SK-N-SH (cell line): ENCODE measurements at regions not wholly inside any gene's neighbourhood (a gene's known extent, or its start where the extent isn't known, plus 50 kb on each side); places are given as distances from the start of the nearest gene placed in this dataset.

Experiments
- CTCF ChIA-PET: fragments of 300-600, 350-600 bp; formaldehyde crosslinking; extraction: SDS; loops from one replicate; lab custom pipeline; 2021; lab: Yijun Ruan, JAX
- POLR2A ChIA-PET: fragments of 350-600 bp; sonication (Branson Sonifier 250); formaldehyde crosslinking; extraction: SDS; loops from one replicate; lab custom pipeline; 2020; ENCODE audit warnings: antibody characterized with exemption, inconsistent platforms; lab: Yijun Ruan, JAX
- DNase-seq: peaks from one replicate; pipeline ENCODE4 v3.0.0; 2012
- H2AFZ ChIP-seq: fragments of 200-600 bp; sonication (generic); 2 replicates; pipeline ENCODE4 v1.8.1; 2016; ENCODE audit warnings: antibody characterized with exemption, mild to moderate bottlenecking, low read depth
- H3F3A ChIP-seq: fragments of 200-600 bp; sonication (generic); replicated peaks from 2 replicates; pipeline ENCODE3; 2016; ENCODE audit warnings: antibody characterized with exemption, mild to moderate bottlenecking; ENCODE audit not compliant: insufficient read depth
- H3K27ac ChIP-seq, 2 experiments: fragments of 200-500 bp in 1 of 2; fragments of 200-600 bp in 1 of 2; sonication (Bioruptor generic) in 1 of 2; sonication (generic), shearing (Covaris generic) in 1 of 2; 2 replicates each; pipeline versions ENCODE4 v1.5.1 to v1.6.1; 2014 to 2016; ENCODE audit warnings: low read depth in 2 of 2, inconsistent platforms in 1 of 2, low read length in 1 of 2, mild to moderate bottlenecking in 1 of 2, mixed read lengths in 1 of 2
- H3K27me3 ChIP-seq: fragments of 200-600 bp; sonication (generic), shearing (Covaris generic); 2 replicates; pipeline ENCODE4 v1.6.1; 2016; ENCODE audit warnings: mixed run types; ENCODE audit not compliant: insufficient read depth
- H3K36me3 ChIP-seq, 2 experiments: fragments of 200-500 bp in 1 of 2; fragments of 200-600 bp in 1 of 2; sonication (Bioruptor generic) in 1 of 2; sonication (generic) in 1 of 2; replicated peaks in 1 of 2; 2 replicates each; pipeline versions ENCODE3 to v1.5.1; 2014 to 2016; ENCODE audit warnings: low read length in 1 of 2, mild to moderate bottlenecking in 1 of 2; ENCODE audit not compliant: insufficient read depth in 2 of 2, control insufficient read depth in 1 of 2
- H3K4me1 ChIP-seq, 2 experiments: fragments of 200-500 bp in 1 of 2; fragments of 200-600 bp in 1 of 2; sonication (Bioruptor generic) in 1 of 2; sonication (generic), shearing (Covaris generic) in 1 of 2; 2 replicates each; pipeline versions ENCODE4 v1.5.1 to v1.6.1; 2014 to 2016; ENCODE audit warnings: low read depth in 1 of 2, low read length in 1 of 2, mixed run types in 1 of 2; ENCODE audit not compliant: insufficient read depth in 2 of 2, control insufficient read depth in 1 of 2
- H3K4me2 ChIP-seq: fragments of 200-600 bp; sonication (generic), shearing (Covaris generic); 2 replicates; pipeline ENCODE4 v1.6.1; 2017; ENCODE audit warnings: mixed run types
- H3K4me3 ChIP-seq, 2 experiments: fragments of 200-500 bp in 1 of 2; fragments of 200-600 bp in 1 of 2; sonication (Bioruptor generic) in 1 of 2; sonication (generic), shearing (Covaris generic) in 1 of 2; 2 replicates each; pipeline versions ENCODE4 v1.5.1 to v1.8.1; 2014 to 2016; ENCODE audit warnings: low read depth in 2 of 2, inconsistent platforms in 1 of 2, low read length in 1 of 2, mild to moderate bottlenecking in 1 of 2, mixed read lengths in 1 of 2, moderate library complexity in 1 of 2
- H3K79me2 ChIP-seq: fragments of 200-600 bp; sonication (generic); 2 replicates; pipeline ENCODE4 v1.8.1; 2017; ENCODE audit warnings: mild to moderate bottlenecking; ENCODE audit not compliant: insufficient read depth
- H3K9ac ChIP-seq: fragments of 200-600 bp; sonication (generic); 2 replicates; pipeline ENCODE4 v1.6.1; 2017; ENCODE audit warnings: mixed run types
- H3K9me2 ChIP-seq: fragments of 200-600 bp; sonication (generic); 2 replicates; pipeline ENCODE4 v1.6.1; 2017; ENCODE audit warnings: mixed run types
- H3K9me3 ChIP-seq: fragments of 200-600 bp; sonication (generic); 2 replicates; pipeline ENCODE4 v1.6.1; 2017; ENCODE audit warnings: mixed run types, mild to moderate bottlenecking, moderate library complexity
- H4K20me1 ChIP-seq: fragments of 200-600 bp; sonication (generic); 2 replicates; pipeline ENCODE4 v1.6.1; 2017; ENCODE audit warnings: mild to moderate bottlenecking, mixed run types; ENCODE audit not compliant: insufficient read depth
- CHD2 ChIP-seq: fragments of 150-350 bp; IDR thresholded peaks from 2 replicates; pipeline ENCODE4 v1.6.1; 2018; ENCODE audit warnings: low read length; ENCODE audit not compliant: partially characterized antibody
- ELF1 ChIP-seq: IDR thresholded peaks from 2 replicates; pipeline ENCODE4 v1.4.0; 2012
- FOSL2 ChIP-seq: IDR thresholded peaks from 2 replicates; pipeline ENCODE4 v1.4.0; 2012; ENCODE audit warnings: low read depth, mild to moderate bottlenecking, moderate library complexity, borderline replicate concordance
- FOXM1 ChIP-seq: IDR thresholded peaks from 2 replicates; pipeline ENCODE4 v1.4.0; 2012; ENCODE audit warnings: low read depth, mild to moderate bottlenecking
- GABPA ChIP-seq: IDR thresholded peaks from 2 replicates; pipeline ENCODE4 v1.4.0; 2012; ENCODE audit warnings: low read depth, mild to moderate bottlenecking
- JUND ChIP-seq: IDR thresholded peaks from 2 replicates; pipeline ENCODE4 v1.4.0; 2012
- MAX ChIP-seq: IDR thresholded peaks from 2 replicates; pipeline ENCODE4 v1.4.0; 2012; ENCODE audit warnings: low read depth
- MEF2A ChIP-seq: IDR thresholded peaks from 2 replicates; pipeline ENCODE4 v1.4.0; 2012; ENCODE audit warnings: low read depth, borderline replicate concordance
- MXI1 ChIP-seq: IDR thresholded peaks from 2 replicates; pipeline ENCODE4 v1.6.1; 2012; ENCODE audit warnings: mild to moderate bottlenecking, low read depth, low read length, improper control_type of control experiment
- NFIC ChIP-seq: IDR thresholded peaks from 2 replicates; pipeline ENCODE4 v1.4.0; 2012; ENCODE audit warnings: borderline replicate concordance
- NRF1 ChIP-seq: IDR thresholded peaks from 2 replicates; pipeline ENCODE4 v1.6.1; 2012; ENCODE audit warnings: low read depth, mild to moderate bottlenecking, low read length
- PBX3 ChIP-seq: IDR thresholded peaks from 2 replicates; pipeline ENCODE4; 2012
- POLR2AphosphoS5 ChIP-seq: IDR thresholded peaks from 2 replicates; pipeline ENCODE4 v1.6.1; 2012; ENCODE audit warnings: low read depth, low read length
- RCOR1 ChIP-seq: fragments of 150-350 bp; IDR thresholded peaks from 2 replicates; pipeline ENCODE4 v1.6.1; 2017; ENCODE audit warnings: antibody characterized with exemption, low read length
- RFX5 ChIP-seq: IDR thresholded peaks from 2 replicates; pipeline ENCODE4 v1.6.1; 2012; ENCODE audit warnings: mild to moderate bottlenecking, improper control_type of control experiment, low read length
- RXRA ChIP-seq: IDR thresholded peaks from 2 replicates; pipeline ENCODE4 v1.4.0; 2012; ENCODE audit warnings: low read depth, mild to moderate bottlenecking, borderline replicate concordance
- SIN3A ChIP-seq: IDR thresholded peaks from 2 replicates; pipeline ENCODE4 v1.6.1; 2012; ENCODE audit warnings: low read depth, mild to moderate bottlenecking, low read length, moderate library complexity, borderline replicate concordance
- TCF12 ChIP-seq: IDR thresholded peaks from 2 replicates; pipeline ENCODE4 v1.4.0; 2012
- USF1 ChIP-seq: IDR thresholded peaks from 2 replicates; pipeline ENCODE4 v1.4.0; 2012; ENCODE audit warnings: low read depth, borderline replicate concordance
- WGBS: methylation state at CpG from one replicate; pipeline ENCODE4 v1.1.6; 2017; ENCODE audit warnings: low lambda C conversion rate; 5-methylcytosine and 5-hydroxymethylcytosine counted together
- TF ChIP-seq, protein P1 (sequence below): IDR thresholded peaks from 2 replicates; pipeline ENCODE4 v1.4.0; 2012; ENCODE audit warnings: low read depth, borderline replicate concordance
- TF ChIP-seq, protein P2 (sequence below): fragments of 200-600 bp; sonication (generic); IDR thresholded peaks from 2 replicates; pipeline ENCODE4 v1.6.1; 2017; ENCODE audit warnings: antibody characterized with exemption, mild to moderate bottlenecking, moderate library complexity

GRCh38 chr13:88948501-88948900 is 1277.3 kb downstream of the SLITRK5 start:
- H3F3A ChIP-seq = no peaks in the 10 kb centered on the region
- no peak overlapping the region for H3K4me3 ChIP-seq
- H3K9ac ChIP-seq = no peak overlapping the region
- no peaks in the 10 kb centered on the region for H4K20me1 ChIP-seq
- H2AFZ ChIP-seq = no peak overlapping the region
- no peaks in the 10 kb centered on the region for H3K4me1 ChIP-seq
- ChIA-PET CTCF (no interaction called here), POLR2A (no interaction called here)
- WGBS = 26% methylated on average over 3 of the region's 3 CpGs
- H3K4me2 ChIP-seq = no peak overlapping the region
- H3K27ac ChIP-seq = no peak overlapping the region
- H3K9me3 ChIP-seq = no peaks in the 10 kb centered on the region; the same call in 1 of the 2 replicates
- no peaks in the 10 kb centered on the region for H3K79me2 ChIP-seq
- H3K27me3 ChIP-seq = no peaks in the 10 kb centered on the region
- no peaks in the 10 kb centered on the region for H3K9me2 ChIP-seq
- no peaks in the 10 kb centered on the region for H3K36me3 ChIP-seq
- DNase-seq = no peak
- no peak for TF ChIP-seq NRF1
- no peak for TF ChIP-seq USF1
- no peak for TF ChIP-seq PBX3
- TF ChIP-seq POLR2AphosphoS5 = no peak
- TF ChIP-seq TCF12 = no peak
- no peak for TF ChIP-seq JUND
- TF ChIP-seq NFIC = no peak
- no peak for TF ChIP-seq RXRA

DNA sequence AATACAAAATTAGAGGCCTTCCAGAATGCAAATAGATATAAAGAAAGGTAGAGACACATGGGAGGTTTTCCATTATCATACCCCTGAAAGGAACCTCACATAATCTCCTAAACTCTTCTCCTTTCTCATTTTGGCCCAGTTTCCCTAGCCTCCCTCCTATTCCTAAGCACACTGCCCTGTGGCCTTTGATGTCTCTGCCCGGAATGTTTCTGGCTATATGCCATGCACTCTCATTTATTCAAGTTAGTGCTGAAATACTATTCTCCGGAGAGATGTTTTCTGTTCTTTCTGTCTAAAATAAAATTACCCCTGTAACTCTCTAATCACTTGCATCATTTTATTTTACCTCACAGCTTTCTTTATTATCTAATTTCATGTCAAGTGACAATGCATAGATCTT is 1287.7 kb downstream of the SLITRK5 start:
- ChIA-PET POLR2A (no interaction called here), CTCF (no interaction called here)
- 49% methylated on average over 2 of the region's 2 CpGs for WGBS

More for the DNA sequence above, 1287.7 kb downstream of the SLITRK5 start:
- no peak overlapping the region for H2AFZ ChIP-seq
- no peak for TF ChIP-seq MAX
- TF ChIP-seq TCF12 = no peak
- TF ChIP-seq SIN3A = no peak
- TF ChIP-seq, protein P1, sequence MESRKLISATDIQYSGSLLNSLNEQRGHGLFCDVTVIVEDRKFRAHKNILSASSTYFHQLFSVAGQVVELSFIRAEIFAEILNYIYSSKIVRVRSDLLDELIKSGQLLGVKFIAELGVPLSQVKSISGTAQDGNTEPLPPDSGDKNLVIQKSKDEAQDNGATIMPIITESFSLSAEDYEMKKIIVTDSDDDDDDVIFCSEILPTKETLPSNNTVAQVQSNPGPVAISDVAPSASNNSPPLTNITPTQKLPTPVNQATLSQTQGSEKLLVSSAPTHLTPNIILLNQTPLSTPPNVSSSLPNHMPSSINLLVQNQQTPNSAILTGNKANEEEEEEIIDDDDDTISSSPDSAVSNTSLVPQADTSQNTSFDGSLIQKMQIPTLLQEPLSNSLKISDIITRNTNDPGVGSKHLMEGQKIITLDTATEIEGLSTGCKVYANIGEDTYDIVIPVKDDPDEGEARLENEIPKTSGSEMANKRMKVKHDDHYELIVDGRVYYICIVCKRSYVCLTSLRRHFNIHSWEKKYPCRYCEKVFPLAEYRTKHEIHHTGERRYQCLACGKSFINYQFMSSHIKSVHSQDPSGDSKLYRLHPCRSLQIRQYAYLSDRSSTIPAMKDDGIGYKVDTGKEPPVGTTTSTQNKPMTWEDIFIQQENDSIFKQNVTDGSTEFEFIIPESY = no peak
- no peak for TF ChIP-seq MEF2A
- no peak for TF ChIP-seq NFIC
- TF ChIP-seq ELF1 = no peak
- TF ChIP-seq RFX5 = no peak
- no peak for TF ChIP-seq MXI1
- no peak for TF ChIP-seq FOXM1
- no peak for TF ChIP-seq JUND
- no peak for TF ChIP-seq FOSL2
- TF ChIP-seq, protein P2, sequence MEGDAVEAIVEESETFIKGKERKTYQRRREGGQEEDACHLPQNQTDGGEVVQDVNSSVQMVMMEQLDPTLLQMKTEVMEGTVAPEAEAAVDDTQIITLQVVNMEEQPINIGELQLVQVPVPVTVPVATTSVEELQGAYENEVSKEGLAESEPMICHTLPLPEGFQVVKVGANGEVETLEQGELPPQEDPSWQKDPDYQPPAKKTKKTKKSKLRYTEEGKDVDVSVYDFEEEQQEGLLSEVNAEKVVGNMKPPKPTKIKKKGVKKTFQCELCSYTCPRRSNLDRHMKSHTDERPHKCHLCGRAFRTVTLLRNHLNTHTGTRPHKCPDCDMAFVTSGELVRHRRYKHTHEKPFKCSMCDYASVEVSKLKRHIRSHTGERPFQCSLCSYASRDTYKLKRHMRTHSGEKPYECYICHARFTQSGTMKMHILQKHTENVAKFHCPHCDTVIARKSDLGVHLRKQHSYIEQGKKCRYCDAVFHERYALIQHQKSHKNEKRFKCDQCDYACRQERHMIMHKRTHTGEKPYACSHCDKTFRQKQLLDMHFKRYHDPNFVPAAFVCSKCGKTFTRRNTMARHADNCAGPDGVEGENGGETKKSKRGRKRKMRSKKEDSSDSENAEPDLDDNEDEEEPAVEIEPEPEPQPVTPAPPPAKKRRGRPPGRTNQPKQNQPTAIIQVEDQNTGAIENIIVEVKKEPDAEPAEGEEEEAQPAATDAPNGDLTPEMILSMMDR = no peak
- no peak for TF ChIP-seq CHD2
- TF ChIP-seq GABPA = no peak
- no peak for TF ChIP-seq RCOR1
- no peak for TF ChIP-seq USF1
- H3K9me3 ChIP-seq = no peaks in the 10 kb centered on the region
- H3K27ac ChIP-seq = no peak overlapping the region
- no peak overlapping the region for H3K9ac ChIP-seq
- no peak overlapping the region for H3K4me2 ChIP-seq
- 0 out of 2 replicates have a peak, but pooled peaks cover 2% of the 10 kb centered on the region for H3K9me2 ChIP-seq
- no peaks in the 10 kb centered on the region for H3K4me1 ChIP-seq
- H4K20me1 ChIP-seq = no peaks in the 10 kb centered on the region
- H3K79me2 ChIP-seq = no peaks in the 10 kb centered on the region
- H3K4me3 ChIP-seq = no peak overlapping the region
- no peaks in the 10 kb centered on the region for H3F3A ChIP-seq
- no peaks in the 10 kb centered on the region for H3K36me3 ChIP-seq
- no peaks in the 10 kb centered on the region for H3K27me3 ChIP-seq
- DNase-seq = no peak
